ENCODE measurements at regions not wholly inside any gene's neighbourhood (a gene's known extent, or its start where the extent isn't known, plus 50 kb on each side); places are given as distances from the start of the nearest gene placed in this dataset.

DNA sequence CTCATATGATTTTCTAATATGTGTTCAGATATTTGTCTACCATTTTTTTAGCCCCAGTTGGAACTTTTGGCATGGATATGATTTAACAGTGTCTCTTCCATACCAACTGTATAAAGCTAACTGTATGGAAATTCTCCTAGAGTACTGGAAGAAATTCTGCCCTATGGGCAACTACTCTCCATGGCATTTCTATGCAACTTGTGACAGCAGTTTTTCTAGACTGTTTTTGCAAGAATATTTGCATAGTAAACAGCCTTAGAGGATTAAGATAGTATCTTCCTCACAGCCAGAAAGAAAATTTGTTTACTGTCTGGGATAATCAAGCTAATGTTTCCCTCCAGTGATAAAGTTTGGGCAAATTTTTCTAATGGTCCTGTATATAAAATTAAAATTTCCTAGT lies 119.9 kb upstream of the PCDH17 start:
- intact Hi-C loops (cut with DNase I): no loop called here
- H3K9me3 ChIP-seq (ENCODE audit: control insufficient read depth in 2 of 3, insufficient read depth in 1 of 3, low read length in 3 of 3): no peaks in the 10 kb centered on the region
- H3K4me1 ChIP-seq (ENCODE audit: control insufficient read depth in 2 of 3, insufficient read depth in 2 of 3, low read depth in 1 of 3, low read length in 3 of 3): no peaks in the 10 kb centered on the region
- no peaks in the 10 kb centered on the region for H3K36me3 ChIP-seq (ENCODE audit: control insufficient read depth in 2 of 3, insufficient read depth in 3 of 3, low read length in 3 of 3)
- no peak for FAIRE-seq
- H3K27me3 ChIP-seq (ENCODE audit: control insufficient read depth, insufficient read depth, low read length): no peaks in the 10 kb centered on the region
- DNase-seq: no peak
- H3K27ac ChIP-seq (ENCODE audit: low read depth in 2 of 2, low read length in 2 of 2): no peak overlapping the region
- H3K4me3 ChIP-seq (ENCODE audit: low read length in 3 of 3): no peak overlapping the region
- TF ChIP-seq, protein P1, sequence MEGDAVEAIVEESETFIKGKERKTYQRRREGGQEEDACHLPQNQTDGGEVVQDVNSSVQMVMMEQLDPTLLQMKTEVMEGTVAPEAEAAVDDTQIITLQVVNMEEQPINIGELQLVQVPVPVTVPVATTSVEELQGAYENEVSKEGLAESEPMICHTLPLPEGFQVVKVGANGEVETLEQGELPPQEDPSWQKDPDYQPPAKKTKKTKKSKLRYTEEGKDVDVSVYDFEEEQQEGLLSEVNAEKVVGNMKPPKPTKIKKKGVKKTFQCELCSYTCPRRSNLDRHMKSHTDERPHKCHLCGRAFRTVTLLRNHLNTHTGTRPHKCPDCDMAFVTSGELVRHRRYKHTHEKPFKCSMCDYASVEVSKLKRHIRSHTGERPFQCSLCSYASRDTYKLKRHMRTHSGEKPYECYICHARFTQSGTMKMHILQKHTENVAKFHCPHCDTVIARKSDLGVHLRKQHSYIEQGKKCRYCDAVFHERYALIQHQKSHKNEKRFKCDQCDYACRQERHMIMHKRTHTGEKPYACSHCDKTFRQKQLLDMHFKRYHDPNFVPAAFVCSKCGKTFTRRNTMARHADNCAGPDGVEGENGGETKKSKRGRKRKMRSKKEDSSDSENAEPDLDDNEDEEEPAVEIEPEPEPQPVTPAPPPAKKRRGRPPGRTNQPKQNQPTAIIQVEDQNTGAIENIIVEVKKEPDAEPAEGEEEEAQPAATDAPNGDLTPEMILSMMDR (IDR thresholded peaks at IDR 0.05; ENCODE audit: borderline replicate concordance, extremely low read depth, insufficient read depth): no peak
- H3K9ac ChIP-seq (ENCODE audit: low read length in 3 of 3): no peak overlapping the region

DNA sequence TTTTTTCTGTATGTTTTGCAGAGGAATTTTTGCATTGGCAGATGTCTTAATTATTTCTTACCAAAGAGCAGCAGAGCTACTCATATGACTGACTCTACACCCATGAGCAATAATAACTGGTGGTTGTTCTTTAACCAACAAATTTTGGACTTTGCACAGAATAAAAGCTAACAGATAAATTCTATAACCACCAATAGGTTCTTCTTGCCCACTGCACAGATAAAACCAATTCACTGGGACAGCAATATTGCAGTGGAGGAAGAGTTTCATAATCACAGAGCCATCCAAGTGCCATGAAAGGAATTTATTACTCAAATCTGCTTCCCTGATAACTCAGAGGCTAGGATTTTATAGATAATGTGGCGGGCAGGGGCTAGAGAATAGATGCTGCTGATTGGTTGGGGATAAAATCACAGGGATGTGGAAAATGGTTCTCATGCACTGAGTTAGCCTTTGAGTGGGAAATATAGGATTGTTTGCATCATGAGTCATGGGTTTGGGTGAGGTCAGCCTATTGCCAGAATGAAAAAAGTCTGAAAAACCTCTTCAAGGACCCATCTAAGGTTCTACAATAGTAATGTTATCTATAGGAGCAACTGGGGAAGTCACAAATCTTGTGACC lies 104.3 kb upstream of the PCDH17 start:
- Histone ChIP-seq H3K27me3 (ENCODE audit: control insufficient read depth, insufficient read depth, low read length) (no peaks in the 10 kb centered on the region), H3K9ac (ENCODE audit: low read length in 3 of 3) (no peak overlapping the region)
- intact Hi-C loops (cut with DNase I): no loop called here

DNA sequence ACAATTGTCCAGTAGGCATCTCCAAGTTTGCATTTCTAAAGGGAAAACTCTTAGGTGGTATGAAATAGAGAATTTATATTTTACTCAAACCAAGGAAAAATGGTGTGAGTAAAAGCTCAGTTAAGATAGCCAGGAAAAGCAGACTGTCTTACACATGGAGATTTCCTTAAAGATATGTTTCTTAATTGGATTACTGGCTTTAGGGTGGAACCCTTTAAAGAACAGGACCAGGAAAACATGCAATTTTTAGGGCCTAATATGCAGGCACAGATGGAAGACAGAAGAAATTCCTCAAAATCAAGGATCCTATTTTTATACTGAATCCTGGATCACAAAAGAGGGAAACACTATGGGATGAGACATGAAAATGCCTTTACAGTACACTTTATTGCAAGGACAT lies 100.3 kb upstream of the PCDH17 start:
- no peak for DNase-seq

More for the DNA sequence above, 104.3 kb upstream of the PCDH17 start:
- no peaks in the 10 kb centered on the region for H3K36me3 ChIP-seq (ENCODE audit: control insufficient read depth in 2 of 3, insufficient read depth in 3 of 3, low read length in 3 of 3)
- DNase-seq (no peak), FAIRE-seq (no peak)
- H3K4me1 ChIP-seq (ENCODE audit: control insufficient read depth in 2 of 3, insufficient read depth in 2 of 3, low read depth in 1 of 3, low read length in 3 of 3): no peaks in the 10 kb centered on the region
- no peak overlapping the region for H3K4me3 ChIP-seq (ENCODE audit: low read length in 3 of 3)
- TF ChIP-seq, protein P1 (IDR thresholded peaks at IDR 0.05; ENCODE audit: borderline replicate concordance, extremely low read depth, insufficient read depth): no peak
- no peak overlapping the region for H3K27ac ChIP-seq (ENCODE audit: low read depth in 2 of 2, low read length in 2 of 2)
- H3K9me3 ChIP-seq (ENCODE audit: control insufficient read depth in 2 of 3, insufficient read depth in 1 of 3, low read length in 3 of 3): peaks cover 0 to 3% (median 2%) of the 10 kb centered on the region in 3 donors

More for the DNA sequence above, 100.3 kb upstream of the PCDH17 start:
- Histone ChIP-seq H3K27ac (ENCODE audit: low read depth in 2 of 2, low read length in 2 of 2) (no peak overlapping the region), H3K9ac (ENCODE audit: low read length in 3 of 3) (no peak overlapping the region), H3K27me3 (ENCODE audit: control insufficient read depth, insufficient read depth, low read length) (no peaks in the 10 kb centered on the region), H3K4me1 (ENCODE audit: control insufficient read depth in 2 of 3, insufficient read depth in 2 of 3, low read depth in 1 of 3, low read length in 3 of 3) (no peaks in the 10 kb centered on the region), H3K36me3 (ENCODE audit: control insufficient read depth in 2 of 3, insufficient read depth in 3 of 3, low read length in 3 of 3) (no peaks in the 10 kb centered on the region), H3K4me3 (ENCODE audit: low read length in 3 of 3) (no peak overlapping the region), H3K9me3 (ENCODE audit: control insufficient read depth in 2 of 3, insufficient read depth in 1 of 3, low read length in 3 of 3) (peaks cover 0 to 10% (median 2%) of the 10 kb centered on the region in 3 donors)
- intact Hi-C loops (cut with DNase I): no loop called here
- no peak for FAIRE-seq
- TF ChIP-seq, protein P1 (IDR thresholded peaks at IDR 0.05; ENCODE audit: borderline replicate concordance, extremely low read depth, insufficient read depth): no peak
